ENCODE measurements at regions not wholly inside any gene's neighbourhood (a gene's known extent, or its start where the extent isn't known, plus 50 kb on each side); places are given as distances from the start of the nearest gene placed in this dataset.

GRCh38 chr1:239606850-239607400 is 220.6 kb downstream of the CHRM3 start:
- no peak for TF ChIP-seq CTCF (IDR thresholded peaks at IDR 0.05)
- TF ChIP-seq REST (IDR thresholded peaks at IDR 0.05; ENCODE audit: insufficient read depth in 1 of 2, low read depth in 2 of 2, low read length in 1 of 2), result no peak
- no peak for TF ChIP-seq POLR2AphosphoS5 (IDR thresholded peaks at IDR 0.05; ENCODE audit: low read depth, low read length)
- TF ChIP-seq TCF7L2 (IDR thresholded peaks at IDR 0.05; ENCODE audit: low read depth, low read length), result no peak
- TF ChIP-seq SIN3A (IDR thresholded peaks at IDR 0.05; ENCODE audit: borderline replicate concordance, insufficient read depth, low read depth, low read length), result no peak
